SK-N-SH treated with all-trans-retinoic acid at 6 μM for 48 hours (cell line): ENCODE measurements at regions not wholly inside any gene's neighbourhood (a gene's known extent, or its start where the extent isn't known, plus 50 kb on each side); places are given as distances from the start of the nearest gene placed in this dataset.

Source experiments
- ATAC-seq: fragments of 200-7000 bp; cut with Tn5 transposase; 3 replicates; pipeline ENCODE4 v1.9.1; 2020; ENCODE audit warnings: mild to moderate bottlenecking, moderate library complexity
- ARNTL ChIP-seq: fragments of 450-650 bp; formaldehyde crosslinking; IDR thresholded peaks from 2 replicates; pipeline ENCODE4 v1.5.0; 2020; ENCODE audit warnings: low read depth, mild to moderate bottlenecking, moderate library complexity, borderline replicate concordance
- BACH2 ChIP-seq: fragments of 250-450 bp; sonication (Bioruptor Pico); IDR thresholded peaks from 2 replicates; pipeline ENCODE4 v1.9.0; 2021; ENCODE audit warnings: mild to moderate bottlenecking, borderline replicate concordance
- CSDC2 ChIP-seq: fragments of 250-450 bp; sonication (Bioruptor Pico); IDR thresholded peaks from 2 replicates; pipeline ENCODE4 v1.5.0; 2020; ENCODE audit warnings: mild to moderate bottlenecking, moderate library complexity
- CSRNP3 ChIP-seq: fragments of 250-450 bp; sonication (Bioruptor Pico); IDR thresholded peaks from 2 replicates; pipeline ENCODE4 v1.5.1; 2021; ENCODE audit warnings: mild to moderate bottlenecking, moderate library complexity
- ESRRG ChIP-seq: fragments of 250-450 bp; sonication (Bioruptor Pico); IDR thresholded peaks from 2 replicates; pipeline ENCODE4 v1.6.1; 2021; ENCODE audit warnings: mild to moderate bottlenecking
- GLIS3 ChIP-seq: fragments of 250-450 bp; sonication (Bioruptor Pico); IDR thresholded peaks from 2 replicates; pipeline ENCODE4 v1.5.0; 2020; ENCODE audit warnings: mild to moderate bottlenecking, moderate library complexity
- ISL1 ChIP-seq: fragments of 250-450 bp; sonication (Bioruptor Pico); IDR thresholded peaks from 2 replicates; pipeline ENCODE4 v2.1.2; 2022; ENCODE audit warnings: mild to moderate bottlenecking, moderate library complexity
- PPARA ChIP-seq: fragments of 250-450 bp; sonication (Bioruptor Pico); IDR thresholded peaks from 2 replicates; pipeline ENCODE4 v1.5.0; 2020; ENCODE audit warnings: mild to moderate bottlenecking, borderline replicate concordance
- TCF4 ChIP-seq: fragments of 250-450 bp; sonication (Bioruptor Pico); IDR thresholded peaks from 2 replicates; pipeline ENCODE4 v1.8.0; 2021; ENCODE audit warnings: mild to moderate bottlenecking, moderate library complexity, borderline replicate concordance
- TOX ChIP-seq: fragments of 250-450 bp; sonication (Bioruptor Pico); IDR thresholded peaks from 2 replicates; pipeline ENCODE4 v1.8.0; 2021; ENCODE audit warnings: mild to moderate bottlenecking, moderate library complexity, borderline replicate concordance
- ZC3H10 ChIP-seq: fragments of 250-450 bp; sonication (Bioruptor Pico); IDR thresholded peaks from 2 replicates; pipeline ENCODE4 v1.5.1; 2021; ENCODE audit warnings: mild to moderate bottlenecking, moderate library complexity
- ZFP3 ChIP-seq: fragments of 250-450 bp; sonication (Bioruptor Pico); IDR thresholded peaks from 2 replicates; pipeline ENCODE4 v1.5.0; 2020; ENCODE audit warnings: mild to moderate bottlenecking, moderate library complexity
- ZFP30 ChIP-seq: fragments of 450-650 bp; formaldehyde crosslinking; IDR thresholded peaks from 2 replicates; pipeline ENCODE4 v1.5.0; 2022; ENCODE audit warnings: mild to moderate bottlenecking, moderate library complexity
- ZNF565 ChIP-seq: fragments of 450-650 bp; formaldehyde crosslinking; conservative IDR thresholded peaks from 2 replicates; pipeline ENCODE4 v1.5.0; 2020; ENCODE audit warnings: low read depth, mild to moderate bottlenecking, moderate library complexity
- ZNF8 ChIP-seq: fragments of 450-650 bp; formaldehyde crosslinking; IDR thresholded peaks from 2 replicates; pipeline ENCODE4 v1.5.0; 2020; ENCODE audit warnings: mild to moderate bottlenecking, moderate library complexity
- TF ChIP-seq, protein P1 (sequence below): fragments of 250-450 bp; sonication (Bioruptor Pico); IDR thresholded peaks from 2 replicates; pipeline ENCODE4 v1.8.0; 2021; ENCODE audit warnings: low read depth, mild to moderate bottlenecking, moderate library complexity, borderline replicate concordance
- TF ChIP-seq, protein P2 (sequence below): fragments of 250-450 bp; sonication (Bioruptor Pico); IDR thresholded peaks from 2 replicates; pipeline ENCODE4 v1.8.0; 2020; ENCODE audit warnings: mild to moderate bottlenecking, moderate library complexity, borderline replicate concordance

GRCh38 chr6:168746013-168746412 lies 305.0 kb downstream of the SMOC2 start (continued):
- TF ChIP-seq CSRNP3 (CRISPR knock-in tag) (no peak), ZC3H10 (CRISPR knock-in tag) (no peak), ISL1 (CRISPR knock-in tag) (no peak), ARNTL (CRISPR knock-in tag) (no peak), BACH2 (CRISPR knock-in tag) (no peak), ESRRG (no peak), ZFP30 (CRISPR knock-in tag) (no peak), ZFP3 (CRISPR knock-in tag) (no peak), ZNF565 (CRISPR knock-in tag) (no peak)
- TF ChIP-seq, protein P1, sequence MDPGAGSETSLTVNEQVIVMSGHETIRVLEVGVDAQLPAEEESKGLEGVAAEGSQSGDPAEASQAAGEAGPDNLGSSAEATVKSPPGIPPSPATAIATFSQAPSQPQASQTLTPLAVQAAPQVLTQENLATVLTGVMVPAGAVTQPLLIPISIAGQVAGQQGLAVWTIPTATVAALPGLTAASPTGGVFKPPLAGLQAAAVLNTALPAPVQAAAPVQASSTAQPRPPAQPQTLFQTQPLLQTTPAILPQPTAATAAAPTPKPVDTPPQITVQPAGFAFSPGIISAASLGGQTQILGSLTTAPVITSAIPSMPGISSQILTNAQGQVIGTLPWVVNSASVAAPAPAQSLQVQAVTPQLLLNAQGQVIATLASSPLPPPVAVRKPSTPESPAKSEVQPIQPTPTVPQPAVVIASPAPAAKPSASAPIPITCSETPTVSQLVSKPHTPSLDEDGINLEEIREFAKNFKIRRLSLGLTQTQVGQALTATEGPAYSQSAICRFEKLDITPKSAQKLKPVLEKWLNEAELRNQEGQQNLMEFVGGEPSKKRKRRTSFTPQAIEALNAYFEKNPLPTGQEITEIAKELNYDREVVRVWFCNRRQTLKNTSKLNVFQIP (CRISPR knock-in tag), result no peak

GRCh38 chr6:168744861-168745260 lies 303.9 kb downstream of the SMOC2 start:
- TF ChIP-seq ESRRG (no peak), ZC3H10 (CRISPR knock-in tag) (no peak), BACH2 (CRISPR knock-in tag) (no peak), ZFP3 (CRISPR knock-in tag) (no peak), PPARA (CRISPR knock-in tag) (no peak), ZNF565 (CRISPR knock-in tag) (no peak), TCF4 (CRISPR knock-in tag) (no peak), GLIS3 (no peak)
- TF ChIP-seq, protein P2, sequence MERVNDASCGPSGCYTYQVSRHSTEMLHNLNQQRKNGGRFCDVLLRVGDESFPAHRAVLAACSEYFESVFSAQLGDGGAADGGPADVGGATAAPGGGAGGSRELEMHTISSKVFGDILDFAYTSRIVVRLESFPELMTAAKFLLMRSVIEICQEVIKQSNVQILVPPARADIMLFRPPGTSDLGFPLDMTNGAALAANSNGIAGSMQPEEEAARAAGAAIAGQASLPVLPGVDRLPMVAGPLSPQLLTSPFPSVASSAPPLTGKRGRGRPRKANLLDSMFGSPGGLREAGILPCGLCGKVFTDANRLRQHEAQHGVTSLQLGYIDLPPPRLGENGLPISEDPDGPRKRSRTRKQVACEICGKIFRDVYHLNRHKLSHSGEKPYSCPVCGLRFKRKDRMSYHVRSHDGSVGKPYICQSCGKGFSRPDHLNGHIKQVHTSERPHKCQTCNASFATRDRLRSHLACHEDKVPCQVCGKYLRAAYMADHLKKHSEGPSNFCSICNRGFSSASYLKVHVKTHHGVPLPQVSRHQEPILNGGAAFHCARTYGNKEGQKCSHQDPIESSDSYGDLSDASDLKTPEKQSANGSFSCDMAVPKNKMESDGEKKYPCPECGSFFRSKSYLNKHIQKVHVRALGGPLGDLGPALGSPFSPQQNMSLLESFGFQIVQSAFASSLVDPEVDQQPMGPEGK (CRISPR knock-in tag), result no peak
- no peak for ATAC-seq

GRCh38 chr6:168741942-168742782 lies 301.2 kb downstream of the SMOC2 start:
- TF ChIP-seq, protein P1 (CRISPR knock-in tag), result no peak
- TF ChIP-seq ESRRG, result no peak
- TF ChIP-seq TOX, result no peak
- TF ChIP-seq ZNF565 (CRISPR knock-in tag), result no peak
- TF ChIP-seq CSDC2 (CRISPR knock-in tag), result no peak
- no peak for TF ChIP-seq ZNF8 (CRISPR knock-in tag)
- TF ChIP-seq CSRNP3 (CRISPR knock-in tag), result no peak
- no peak for TF ChIP-seq BACH2 (CRISPR knock-in tag)
- no peak for TF ChIP-seq ZFP30 (CRISPR knock-in tag)
- TF ChIP-seq, protein P2 (CRISPR knock-in tag), result no peak

More at GRCh38 chr6:168741942-168742782, 301.2 kb downstream of the SMOC2 start:
- no peak for ATAC-seq
